Right cardiac atrium (tissue), 5 donors: ENCODE measurements at regions not wholly inside any gene's neighbourhood (a gene's known extent, or its start where the extent isn't known, plus 50 kb on each side); places are given as distances from the start of the nearest gene placed in this dataset.

Source experiments
- ATAC-seq, 2 donors: fragments of 200-7000 bp; cut with Tn5 transposase; one replicate each; pipeline versions ENCODE4 v1.8.0 to v1.9.1; 2020; ENCODE audit warnings: moderate library complexity in 2 of 2, mild to moderate bottlenecking in 1 of 2
- DNase-seq, 3 donors: peaks; one replicate each; pipeline ENCODE4 v3.0.0-alpha.2; 2020
- H3K27ac ChIP-seq: one replicate; pipeline ENCODE4 v1.5.1; 2013; ENCODE audit warnings: mild to moderate bottlenecking, low read length, control low read depth, moderate library complexity
- H3K27me3 ChIP-seq: one replicate; pipeline ENCODE4 v1.6.1; 2013; ENCODE audit not compliant: control insufficient read depth, insufficient read depth
- H3K4me1 ChIP-seq: one replicate; pipeline ENCODE4 v1.6.1; 2013; ENCODE audit warnings: low read length; ENCODE audit not compliant: control insufficient read depth, insufficient read depth
- H3K4me3 ChIP-seq: one replicate; pipeline ENCODE4 v1.5.1; 2013; ENCODE audit warnings: low read length, control low read depth
- H3K9me3 ChIP-seq: one replicate; pipeline ENCODE4 v1.6.1; 2013; ENCODE audit warnings: low read length; ENCODE audit not compliant: control insufficient read depth
- WGBS: extraction: QIAGEN DNeasy Blood & Tissue Kit; methylation state at CpG from one replicate; pipeline ENCODE4 v1.1.7; 2013; 5-methylcytosine and 5-hydroxymethylcytosine counted together
- intact Hi-C, 4 donors: fragments of 100-400 bp; cut with DNase I; formaldehyde crosslinking; loops; one replicate each; pipeline versions ENCODE4 v1.11.0 to v1.14.0; 2022 to 2023
- donor health status: healthy with polysubstance abuse.
- donor health status: DM: no; HTN: yes; CAD: no.
- donor health status: DM: no; HTN: no; CAD: no.
- donor health status: DM: no; HTN: yes; CAD: no; lungs with severe emphysema.
- donor health status: DM: yes; HTN: yes; CAD: no.

DNA sequence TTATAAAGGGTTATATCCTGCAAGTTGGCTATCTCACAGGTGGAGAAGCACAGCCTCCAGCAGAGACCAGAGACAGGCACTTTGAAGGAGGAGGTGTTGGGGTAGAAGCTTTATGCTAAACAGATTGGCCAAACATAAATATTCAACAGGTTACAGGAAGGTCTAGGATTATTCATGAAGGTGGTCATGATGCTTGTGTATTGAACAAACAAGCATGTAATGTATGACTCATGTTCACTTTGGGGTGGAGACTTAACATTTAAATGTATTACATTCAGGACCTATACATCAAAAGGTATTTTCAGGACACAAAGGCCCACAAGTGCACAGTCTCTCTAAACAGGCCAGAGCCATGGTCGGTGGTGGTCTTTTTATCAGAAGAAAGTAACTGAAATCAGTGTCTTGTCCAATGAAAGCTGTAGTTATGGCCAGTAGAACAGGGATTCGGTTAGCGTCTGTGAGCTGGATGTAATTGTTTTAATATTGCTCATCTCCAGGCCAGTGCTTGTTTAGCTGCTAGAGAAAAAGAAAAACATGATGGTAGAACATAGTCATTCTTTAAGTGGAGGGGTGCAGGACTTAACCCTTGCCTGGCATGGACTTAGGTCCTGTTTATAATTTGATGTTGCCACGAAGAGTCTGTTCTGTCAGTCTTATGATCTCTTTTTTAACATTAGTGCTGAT is 555.2 kb upstream of the PCDH10 start:
- no peaks in the 10 kb centered on the region for H3K4me1 ChIP-seq
- H3K4me3 ChIP-seq, result no peak overlapping the region
- no peak for DNase-seq
- no peaks in the 10 kb centered on the region for H3K27me3 ChIP-seq
- intact Hi-C loops, result no loop called here
- no peaks in the 10 kb centered on the region for H3K9me3 ChIP-seq
- no peak overlapping the region for H3K27ac ChIP-seq
- WGBS, result 58% methylated on average over 4 of the region's 4 CpGs
- no peak for ATAC-seq

DNA sequence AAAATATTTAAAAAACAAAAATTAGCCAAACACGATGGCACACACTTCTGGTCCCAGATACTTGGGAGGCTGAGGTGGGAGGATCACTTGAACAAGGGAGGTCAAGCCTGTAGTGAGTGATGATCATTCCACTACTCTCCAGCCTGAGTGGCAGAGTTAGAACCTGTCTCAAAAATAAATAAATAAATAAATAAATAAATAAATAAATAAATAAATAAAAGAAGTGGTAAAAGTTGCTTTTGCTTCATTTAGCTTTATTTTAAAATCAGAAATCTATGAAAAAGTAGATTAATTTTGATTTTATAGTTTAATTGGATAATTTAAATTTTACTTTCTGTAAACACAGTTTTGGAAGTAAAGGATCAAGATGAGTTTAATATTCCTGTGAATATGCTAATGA is 552.9 kb upstream of the PCDH10 start:
- H3K27ac ChIP-seq, result no peak overlapping the region
- intact Hi-C loops, result no loop called here
- no peak for ATAC-seq
- no peaks in the 10 kb centered on the region for H3K27me3 ChIP-seq
- DNase-seq, result no peak
- H3K9me3 ChIP-seq, result no peaks in the 10 kb centered on the region
- 87% methylated on average over 1 of the region's 1 CpG for WGBS
- no peaks in the 10 kb centered on the region for H3K4me1 ChIP-seq
- H3K4me3 ChIP-seq, result no peak overlapping the region

DNA sequence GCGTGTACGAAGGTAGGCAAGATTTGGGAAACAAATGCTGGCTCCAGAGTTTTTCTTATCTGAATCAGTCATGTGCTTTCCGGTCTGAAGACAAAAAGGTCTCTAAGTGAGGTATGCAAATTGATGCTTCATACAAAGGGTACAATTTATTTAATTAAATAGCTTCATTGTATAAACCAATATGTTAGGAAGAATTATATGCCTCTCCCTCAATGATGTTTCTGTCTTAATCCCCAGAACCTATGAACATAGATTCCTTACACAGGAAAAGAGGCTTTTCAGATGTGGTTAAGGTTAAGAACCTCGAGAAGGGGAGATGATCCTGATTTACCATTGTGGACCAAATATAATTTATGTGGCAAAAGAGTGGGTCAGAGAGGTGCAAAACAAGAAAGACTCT is 543.5 kb upstream of the PCDH10 start:
- DNase-seq (no peak), ATAC-seq (no peak)
- no peak overlapping the region for H3K27ac ChIP-seq
- intact Hi-C loops, result no loop called here
- H3K27me3 ChIP-seq, result no peaks in the 10 kb centered on the region
- no peaks in the 10 kb centered on the region for H3K9me3 ChIP-seq
- no peak overlapping the region for H3K4me3 ChIP-seq
- H3K4me1 ChIP-seq, result no peaks in the 10 kb centered on the region
- WGBS, result 57% methylated on average over 4 of the region's 4 CpGs

DNA sequence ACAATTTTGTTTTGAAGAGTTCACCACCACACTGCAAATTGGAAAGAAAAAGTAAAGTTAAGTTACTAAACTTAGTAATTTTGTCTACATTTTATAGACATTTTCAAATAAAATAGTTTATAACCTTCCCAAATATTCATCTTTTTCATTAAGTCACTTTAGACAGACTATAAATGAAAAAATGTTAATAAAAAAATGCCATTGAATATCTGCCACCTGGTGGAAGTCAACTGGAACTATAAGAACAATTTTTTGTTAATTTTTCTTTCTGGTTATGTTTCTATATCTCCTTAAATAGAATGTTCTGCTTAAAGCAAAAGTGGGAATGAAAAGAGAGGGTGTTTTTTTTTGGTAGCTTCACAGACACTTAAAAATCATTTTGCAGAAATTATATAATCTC is 534.4 kb upstream of the PCDH10 start:
- H3K27me3 ChIP-seq, result no peaks in the 10 kb centered on the region
- ATAC-seq, result no peak
- H3K4me3 ChIP-seq, result no peak overlapping the region
- intact Hi-C loops, result no loop called here
- no peak overlapping the region for H3K27ac ChIP-seq
- H3K4me1 ChIP-seq, result no peaks in the 10 kb centered on the region
- no peaks in the 10 kb centered on the region for H3K9me3 ChIP-seq
- no peak for DNase-seq

DNA sequence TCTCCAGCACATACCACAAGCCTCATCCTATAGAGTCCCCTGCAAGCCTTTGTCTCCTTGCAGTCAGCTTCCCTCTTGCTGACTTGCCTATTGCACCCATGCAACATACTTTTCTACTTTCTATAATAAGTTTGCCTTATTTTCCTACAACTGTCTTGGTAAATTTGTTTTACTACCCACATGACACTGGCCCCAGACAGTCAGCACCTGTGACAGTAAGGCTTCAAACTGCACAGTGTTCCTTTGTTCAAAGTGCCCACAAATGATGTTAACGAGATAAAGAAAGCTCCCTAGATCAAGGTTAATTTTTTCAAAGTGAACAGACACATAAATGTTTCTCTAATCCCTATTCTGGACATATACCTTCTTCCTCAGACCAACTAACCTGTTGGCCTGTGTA is 529.1 kb upstream of the PCDH10 start:
- intact Hi-C loops, result no loop called here
- Histone ChIP-seq H3K4me1 (no peaks in the 10 kb centered on the region), H3K9me3 (no peaks in the 10 kb centered on the region), H3K4me3 (no peak overlapping the region), H3K27ac (no peak overlapping the region), H3K27me3 (no peaks in the 10 kb centered on the region)
- 86% methylated on average over 1 of the region's 1 CpG for WGBS
- DNase-seq (no peak), ATAC-seq (no peak)

DNA sequence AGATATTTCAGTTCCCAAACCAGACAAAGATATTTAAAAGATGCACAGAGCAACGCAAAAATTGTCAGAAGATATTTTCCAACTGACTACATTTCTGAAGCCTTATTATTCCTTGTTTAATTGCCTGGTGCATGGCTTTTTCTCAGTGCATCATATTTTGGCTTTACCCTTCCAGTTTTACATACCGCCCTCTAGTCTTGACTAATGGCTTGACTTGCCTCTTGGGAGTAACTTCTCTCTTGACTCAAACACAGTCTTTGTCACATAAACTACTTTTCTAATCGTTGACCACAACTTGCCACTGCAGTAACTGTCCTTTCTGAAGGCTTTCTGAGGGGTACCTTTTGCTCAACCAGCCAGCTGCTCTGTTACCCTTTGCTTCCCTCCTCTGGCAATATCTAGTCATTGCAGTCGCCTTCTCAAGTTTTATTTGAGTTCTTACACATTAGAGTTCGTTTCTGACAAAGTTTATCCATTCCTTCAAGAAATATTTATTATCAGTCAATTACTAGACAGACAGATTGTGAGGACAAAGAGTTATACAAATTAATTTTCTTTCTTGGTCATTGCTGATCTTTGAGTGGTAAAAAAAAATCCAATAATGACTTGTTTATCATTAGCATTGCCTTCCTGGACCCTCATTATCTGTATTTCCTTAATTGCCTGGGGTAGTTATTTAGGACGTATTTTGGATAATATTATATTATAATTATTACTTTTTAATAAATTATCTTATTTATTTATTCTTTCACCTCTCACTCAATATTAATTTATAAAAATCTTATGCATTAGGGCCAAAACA is 506.9 kb upstream of the PCDH10 start:
- no peak for DNase-seq
- Histone ChIP-seq H3K4me3 (no peak overlapping the region), H3K9me3 (no peaks in the 10 kb centered on the region), H3K27ac (no peak overlapping the region), H3K27me3 (no peaks in the 10 kb centered on the region), H3K4me1 (no peaks in the 10 kb centered on the region)
- WGBS, result 17% methylated on average over 6 of the region's 6 CpGs
- intact Hi-C loops, result no loop called here
- no peak for ATAC-seq

DNA sequence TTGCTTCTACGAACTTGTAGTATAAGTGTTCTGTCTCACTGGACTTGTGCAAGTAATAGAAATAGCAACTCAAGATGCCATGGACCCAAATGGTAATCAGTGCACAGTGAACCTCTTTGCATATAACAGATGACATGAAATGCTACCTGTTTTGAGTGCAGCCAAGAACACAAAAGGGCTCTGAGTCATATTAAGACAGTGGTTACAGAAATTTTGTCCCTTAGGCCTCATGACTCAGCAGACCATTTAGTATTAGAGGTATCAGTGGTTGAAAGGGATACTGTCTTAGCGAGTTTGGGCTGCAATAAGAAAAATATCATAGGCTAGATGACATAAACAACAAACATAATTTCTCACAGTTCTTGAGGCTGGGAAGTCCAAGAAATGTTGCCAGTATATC is 502.9 kb upstream of the PCDH10 start:
- WGBS, result 79% methylated on average over 2 of the region's 2 CpGs
- H3K4me3 ChIP-seq, result no peak overlapping the region
- no peaks in the 10 kb centered on the region for H3K27me3 ChIP-seq
- ATAC-seq (no peak), DNase-seq (no peak)
- H3K4me1 ChIP-seq, result no peaks in the 10 kb centered on the region
- no peak overlapping the region for H3K27ac ChIP-seq
- no peaks in the 10 kb centered on the region for H3K9me3 ChIP-seq
- intact Hi-C loops, result no loop called here

DNA sequence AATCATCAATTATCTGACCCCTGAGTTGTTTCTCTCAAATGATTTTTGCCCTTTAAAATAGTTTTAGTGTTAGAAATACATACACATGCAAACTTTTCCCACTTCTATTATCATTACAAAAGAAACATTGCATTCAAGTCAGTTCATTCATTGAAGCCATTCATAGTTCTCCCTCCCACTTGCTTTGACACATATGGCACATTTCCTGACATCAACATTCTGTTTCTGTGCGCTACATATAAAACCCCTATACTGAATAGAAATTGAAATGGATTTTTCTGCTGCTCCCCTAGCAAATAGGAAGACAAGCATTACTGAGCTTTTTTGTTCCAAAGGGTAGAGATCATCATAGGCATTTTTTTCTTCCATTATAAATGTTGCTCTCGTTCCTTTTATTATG is 497.9 kb upstream of the PCDH10 start:
- Histone ChIP-seq H3K4me3 (no peak overlapping the region), H3K27ac (no peak overlapping the region), H3K27me3 (no peaks in the 10 kb centered on the region), H3K9me3 (no peaks in the 10 kb centered on the region), H3K4me1 (no peaks in the 10 kb centered on the region)
- ATAC-seq, result no peak
- 75% methylated on average over 2 of the region's 2 CpGs for WGBS
- no peak for DNase-seq
- intact Hi-C loops, result no loop called here

DNA sequence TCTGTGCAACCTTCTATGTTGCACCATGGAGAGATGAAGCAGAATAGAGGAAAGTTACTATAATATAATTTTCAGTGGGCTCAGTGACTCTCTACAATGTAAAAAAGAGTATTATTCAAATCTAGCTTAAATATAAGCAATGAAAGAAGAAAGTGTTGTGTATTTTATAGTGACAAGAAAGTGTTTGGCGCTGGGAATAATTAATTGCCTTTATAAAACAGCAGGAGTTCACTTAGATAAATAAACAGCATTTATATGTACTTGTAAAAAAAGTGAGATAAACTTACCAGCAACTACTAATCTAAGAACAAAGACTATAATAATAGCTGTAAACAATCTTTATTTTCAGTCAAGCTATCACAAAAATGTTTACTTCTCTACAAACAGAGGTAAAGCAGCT is 488.9 kb upstream of the PCDH10 start:
- no peak for ATAC-seq
- WGBS, result 54% methylated on average over 1 of the region's 1 CpG
- intact Hi-C loops, result no loop called here

DNA sequence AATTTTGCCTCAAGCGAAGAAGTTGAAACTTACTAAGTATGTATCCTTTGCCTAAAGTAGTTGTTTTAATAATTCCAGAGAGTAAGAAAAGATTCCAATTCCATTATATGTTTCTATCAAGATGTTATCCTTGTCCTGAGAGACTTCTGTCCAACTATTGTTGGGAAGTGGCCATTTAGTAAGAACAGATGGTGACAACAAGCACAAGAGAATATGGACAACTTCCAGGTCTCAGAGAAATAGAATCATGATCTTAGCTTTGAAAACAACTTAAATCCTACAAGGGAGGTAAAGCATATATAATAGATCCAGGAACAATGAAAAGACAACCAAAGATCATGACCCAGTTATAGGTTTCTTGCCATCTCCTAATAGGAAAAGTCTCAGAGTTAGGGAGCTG is 486.6 kb upstream of the PCDH10 start:
- Histone ChIP-seq H3K27me3 (no peaks in the 10 kb centered on the region), H3K27ac (no peak overlapping the region), H3K4me1 (no peaks in the 10 kb centered on the region), H3K9me3 (no peaks in the 10 kb centered on the region), H3K4me3 (no peak overlapping the region)
- intact Hi-C loops, result no loop called here
- DNase-seq (no peak), ATAC-seq (no peak)
- 84% methylated on average over 1 of the region's 1 CpG for WGBS

More for the DNA sequence above, 488.9 kb upstream of the PCDH10 start:
- Histone ChIP-seq H3K9me3 (no peaks in the 10 kb centered on the region), H3K27ac (no peak overlapping the region), H3K4me3 (no peak overlapping the region), H3K27me3 (no peaks in the 10 kb centered on the region), H3K4me1 (no peaks in the 10 kb centered on the region)
- no peak for DNase-seq

DNA sequence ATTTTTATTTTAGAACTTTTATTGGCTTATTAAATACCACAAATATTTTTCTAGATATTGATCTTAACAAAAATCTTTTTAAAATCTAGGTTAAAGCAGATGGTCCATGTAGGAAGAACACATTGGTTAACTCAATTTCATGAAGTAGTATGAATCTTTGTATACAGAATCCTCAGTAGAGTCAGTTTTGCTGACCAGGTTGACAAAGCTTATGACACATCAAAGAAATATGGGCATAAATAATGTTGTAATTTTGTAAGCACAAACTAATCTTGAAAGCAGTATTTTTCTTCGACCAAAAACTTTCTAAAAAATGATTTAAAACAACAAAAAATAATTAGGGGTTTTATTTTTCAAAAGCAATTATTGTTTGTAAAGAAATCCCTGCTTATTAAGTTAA is 479.3 kb upstream of the PCDH10 start:
- Histone ChIP-seq H3K4me3 (no peak overlapping the region), H3K9me3 (no peaks in the 10 kb centered on the region), H3K27ac (no peak overlapping the region), H3K27me3 (no peaks in the 10 kb centered on the region), H3K4me1 (no peaks in the 10 kb centered on the region)
- DNase-seq, result no peak
- no peak for ATAC-seq
- intact Hi-C loops, result no loop called here
- 0% methylated on average over 1 of the region's 1 CpG for WGBS
